ENCODE measurements at regions not wholly inside any gene's neighbourhood (a gene's known extent, or its start where the extent isn't known, plus 50 kb on each side); places are given as distances from the start of the nearest gene placed in this dataset.

DNA sequence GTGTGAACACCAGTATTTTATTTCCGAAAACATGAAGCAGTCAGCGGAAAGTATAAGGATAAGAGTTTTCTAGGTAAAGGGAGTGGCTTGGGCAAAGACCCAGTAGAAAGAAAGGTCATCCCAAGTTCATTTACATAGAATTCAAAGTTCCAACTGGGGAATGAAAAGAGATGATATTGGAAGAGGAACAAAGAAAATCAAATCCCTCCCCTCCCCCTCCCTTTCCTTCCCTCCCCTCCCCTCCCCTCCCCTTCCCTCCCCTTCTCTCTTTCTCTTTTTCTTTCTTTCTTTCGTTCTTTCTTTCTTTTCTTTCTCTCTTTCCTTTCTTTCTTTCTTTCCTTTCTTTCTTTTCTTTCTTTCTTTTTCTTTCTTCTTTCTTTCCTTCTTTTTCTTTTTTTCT lies 675.7 kb upstream of the NRXN1 start:
- DNase-seq = no peak

DNA sequence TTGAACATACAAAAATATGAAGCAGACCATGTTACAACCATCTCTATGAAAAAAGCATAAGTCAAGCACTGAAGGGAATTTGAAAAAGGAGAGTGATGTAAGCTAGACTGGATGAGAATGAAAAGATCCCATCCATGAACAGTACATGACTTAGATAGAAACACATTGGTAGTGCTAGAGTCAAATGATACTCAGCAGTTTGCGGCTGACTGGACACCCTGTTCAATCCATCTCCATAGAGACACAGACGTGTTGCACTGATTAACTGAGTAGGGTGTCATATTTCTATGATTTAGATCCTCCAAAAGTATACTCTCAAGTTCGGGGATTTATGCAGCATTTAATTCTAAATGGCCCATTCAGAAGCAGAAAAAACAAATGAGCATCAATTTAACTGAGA lies 674.3 kb upstream of the NRXN1 start:
- DNase-seq = no peak

DNA sequence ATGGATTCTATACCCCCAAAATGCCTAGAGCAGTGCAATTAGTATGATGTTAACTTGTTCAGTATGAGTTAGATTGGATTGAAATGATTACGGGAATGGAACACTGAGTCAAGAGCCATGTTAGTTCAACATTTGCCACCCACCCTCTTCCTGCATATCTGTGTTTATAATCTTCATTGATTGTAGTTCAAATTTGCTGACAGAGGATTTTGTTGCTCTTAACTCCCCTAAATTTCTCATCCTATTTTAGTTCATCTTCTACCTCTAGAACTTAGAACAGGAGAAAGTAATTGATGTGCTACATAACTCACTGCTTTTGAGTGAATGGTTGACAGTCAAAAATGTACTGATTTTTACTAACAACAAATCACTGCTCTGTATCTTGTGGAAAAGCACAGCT lies 673.5 kb upstream of the NRXN1 start:
- DNase-seq = no peak

DNA sequence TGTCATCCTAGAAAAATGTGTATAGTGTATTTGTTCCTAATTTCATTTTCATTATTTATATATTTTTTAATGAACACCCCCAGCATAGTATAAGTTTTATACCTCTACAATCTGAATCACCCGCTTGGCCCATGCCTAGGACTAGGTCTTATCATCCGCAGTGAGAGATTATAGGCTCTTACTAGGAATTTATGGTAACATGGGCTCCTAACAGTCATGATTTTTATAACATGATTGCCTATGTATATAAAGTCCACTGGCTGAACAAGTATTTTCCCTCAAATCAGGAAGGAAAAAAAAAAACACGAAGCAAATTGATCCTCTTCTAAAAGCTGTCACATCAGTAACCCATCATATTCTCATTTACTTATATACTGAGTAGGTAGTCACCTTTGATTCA lies 666.1 kb upstream of the NRXN1 start:
- DNase-seq = no peak

DNA sequence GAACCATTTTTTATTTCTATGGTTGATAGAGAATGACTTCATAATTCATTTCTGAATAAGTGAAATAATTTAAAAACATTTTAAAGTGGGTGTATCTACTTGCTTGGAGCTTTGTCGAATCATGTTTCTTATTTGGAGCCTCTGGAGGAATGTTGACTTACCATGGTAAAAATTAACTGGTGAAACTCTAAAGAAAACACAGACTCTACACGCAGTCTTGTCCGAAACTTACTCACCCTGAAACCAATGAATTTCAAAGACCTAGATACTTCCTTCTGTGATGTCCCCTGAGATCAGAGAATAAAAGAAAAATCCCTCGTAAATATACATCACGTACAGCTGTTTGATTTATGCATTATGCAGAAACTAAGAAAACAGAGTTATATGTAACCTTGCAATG lies 665.2 kb upstream of the NRXN1 start:
- DNase-seq = peak; percentile 74

DNA sequence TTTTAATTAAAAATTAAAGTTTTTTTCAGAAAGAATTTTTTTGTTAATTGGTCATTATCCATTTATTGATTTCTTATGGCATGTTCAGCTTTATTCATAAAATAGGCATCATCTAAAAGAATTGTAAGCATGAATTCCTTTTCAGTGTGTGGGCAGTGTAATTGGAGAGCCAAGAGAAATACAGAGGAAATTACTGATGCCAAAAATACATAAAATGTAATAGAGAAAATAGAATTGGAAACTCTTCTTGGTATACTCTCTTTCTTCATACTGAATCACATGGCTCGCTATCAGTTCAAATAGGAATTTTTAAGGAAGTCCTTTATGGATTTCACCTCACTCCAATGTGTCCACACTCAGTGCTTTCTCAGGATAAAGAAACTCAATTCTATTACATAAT lies 663.6 kb upstream of the NRXN1 start:
- DNase-seq = peak; percentile 68

DNA sequence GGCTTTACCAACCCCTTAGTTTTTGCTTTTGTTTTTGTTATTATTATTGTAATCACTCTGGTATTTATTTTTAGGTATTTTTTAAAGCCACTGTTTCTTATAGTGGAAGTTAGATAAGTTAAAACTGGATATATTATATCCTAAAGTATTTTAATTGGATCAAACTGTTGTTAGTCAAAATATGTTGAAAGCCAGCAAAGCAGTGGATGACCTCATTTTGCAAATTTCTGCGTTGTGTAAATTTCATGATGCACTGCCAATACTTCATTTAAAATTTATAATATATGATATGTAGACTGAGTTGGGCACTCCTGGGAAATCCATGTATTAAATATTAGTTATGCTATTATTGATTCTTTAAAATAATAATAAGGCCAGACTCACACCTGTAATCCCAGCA lies 661.7 kb upstream of the NRXN1 start:
- no peak for DNase-seq

DNA sequence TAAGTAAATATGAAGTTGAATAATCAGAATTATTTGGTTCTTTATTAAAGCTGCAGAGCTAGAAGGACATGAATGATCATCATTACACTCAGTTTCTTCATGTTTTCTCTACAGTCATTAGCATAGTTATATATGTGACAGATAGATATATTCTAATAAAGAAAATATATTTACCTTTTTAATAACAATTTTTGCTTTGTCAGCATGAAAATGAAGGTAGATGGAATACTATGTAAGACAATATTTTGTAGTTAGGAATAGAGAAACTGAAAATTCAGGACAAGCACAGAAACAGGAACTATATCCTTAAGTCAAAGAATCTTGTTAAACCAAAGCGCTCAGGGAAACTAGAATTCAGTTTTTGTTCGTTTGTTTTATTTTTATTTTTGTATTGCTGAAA lies 649.9 kb upstream of the NRXN1 start:
- no peak for DNase-seq

DNA sequence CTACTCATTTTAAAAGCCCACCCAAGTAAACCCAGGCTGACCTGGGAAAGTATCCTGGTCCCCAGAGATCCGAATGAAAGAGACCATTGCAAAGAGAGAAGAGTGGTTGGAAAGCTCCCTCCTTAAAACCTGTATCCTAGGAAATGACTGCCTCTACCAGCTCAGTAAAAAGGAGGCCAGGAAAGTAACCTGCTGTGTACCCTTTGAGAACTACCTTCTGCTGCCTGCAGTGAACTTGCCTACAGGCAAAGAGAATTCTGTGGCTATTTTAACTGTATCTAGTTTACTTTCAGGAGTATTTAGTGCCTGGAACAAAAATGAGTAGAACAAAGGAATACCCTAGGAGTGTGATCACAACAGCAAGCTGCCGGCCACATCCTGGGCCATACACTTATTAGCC lies 641.7 kb upstream of the NRXN1 start:
- DNase-seq = no peak

DNA sequence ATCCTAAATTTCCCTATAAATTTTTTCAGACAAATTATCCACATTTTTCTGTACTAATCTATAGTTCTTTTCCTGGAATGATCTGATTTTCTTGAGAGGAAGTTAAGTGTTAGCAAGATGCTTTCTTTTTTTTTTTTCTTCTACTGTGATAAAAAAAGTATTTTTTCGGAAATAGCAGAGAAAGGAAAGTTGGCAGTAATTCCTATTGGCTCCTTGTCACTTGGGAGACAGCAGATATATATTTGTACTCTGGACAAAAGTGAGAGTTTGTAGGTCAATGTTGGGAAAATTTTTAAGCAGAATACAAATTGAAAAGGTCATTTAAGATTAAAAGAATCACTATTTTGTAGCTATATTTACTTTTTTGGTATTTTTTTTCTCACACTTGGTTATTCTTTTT lies 635.7 kb upstream of the NRXN1 start:
- DNase-seq = no peak

DNA sequence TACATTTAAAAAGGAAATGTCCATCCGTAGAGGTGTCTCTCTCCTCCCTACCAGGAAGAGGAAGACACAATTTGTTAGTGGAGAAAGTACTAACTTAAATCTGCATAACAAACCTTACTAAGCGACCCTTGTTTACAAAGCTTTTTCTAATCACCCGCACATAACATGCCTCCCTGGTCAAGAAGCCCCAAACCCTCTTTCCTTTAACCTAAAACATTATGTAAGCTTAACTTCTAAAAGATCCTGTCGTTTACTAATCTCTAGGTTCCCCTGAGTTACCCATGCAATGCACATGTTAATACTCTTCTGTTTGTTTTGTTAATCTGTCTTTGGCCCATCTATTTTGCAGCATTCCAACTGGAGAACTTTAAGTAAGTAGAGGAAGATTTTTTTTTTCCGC lies 630.3 kb upstream of the NRXN1 start:
- DNase-seq = no peak

DNA sequence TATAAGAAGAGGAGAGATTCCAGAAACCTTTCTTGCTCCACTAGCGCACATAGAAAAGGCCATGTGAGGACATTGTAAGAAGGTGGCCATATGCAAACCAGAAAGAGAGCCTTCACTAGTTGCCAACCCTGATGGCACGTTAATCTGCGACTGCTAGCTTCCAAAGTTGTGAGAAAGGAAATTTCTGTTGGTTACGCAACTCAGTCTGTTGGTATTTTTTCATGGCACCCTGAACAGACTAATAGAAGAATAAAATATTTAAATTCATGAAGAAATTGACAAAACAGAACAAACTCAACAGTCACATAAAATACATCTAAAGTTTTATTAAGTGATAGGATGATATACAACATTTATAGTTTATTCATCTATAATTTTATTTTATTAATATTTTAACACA lies 625.9 kb upstream of the NRXN1 start:
- no peak for DNase-seq

DNA sequence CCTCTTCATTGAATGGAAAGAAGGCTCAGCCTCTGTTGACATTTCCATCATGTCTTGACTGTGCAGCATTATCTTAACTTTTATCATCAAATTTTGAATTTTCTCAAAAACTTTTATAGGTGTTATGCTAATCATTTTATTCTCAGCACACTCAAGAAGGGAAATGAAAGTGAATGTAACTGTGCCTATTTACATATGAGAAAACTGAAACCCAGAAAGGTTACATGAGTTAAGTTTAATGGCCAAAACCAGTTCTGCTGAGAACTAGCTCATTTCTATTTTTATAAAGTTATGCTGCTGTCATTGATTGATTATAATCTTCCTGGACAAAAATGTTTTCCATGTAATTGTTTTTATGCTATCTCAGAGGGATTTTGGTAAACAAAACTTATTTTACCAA lies 618.8 kb upstream of the NRXN1 start:
- no peak for DNase-seq

DNA sequence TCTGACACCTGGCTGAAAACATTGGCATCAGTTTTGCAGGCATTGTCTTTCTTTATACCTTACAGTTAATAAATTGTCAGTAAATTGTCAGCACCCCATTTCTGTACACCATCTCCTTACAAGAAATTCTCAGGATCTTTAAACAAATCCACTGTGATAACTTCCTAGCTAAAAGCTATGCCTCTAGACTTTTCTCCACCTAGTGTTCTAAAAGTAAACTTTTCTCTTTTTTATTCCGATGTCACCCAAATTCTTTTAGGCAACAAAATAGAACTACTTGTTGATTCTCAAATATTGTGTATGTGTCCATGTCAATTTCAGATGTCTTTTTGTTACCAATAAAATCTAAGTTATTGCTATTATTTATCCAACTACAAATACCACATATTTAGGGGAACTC lies 617.4 kb upstream of the NRXN1 start:
- no peak for DNase-seq

DNA sequence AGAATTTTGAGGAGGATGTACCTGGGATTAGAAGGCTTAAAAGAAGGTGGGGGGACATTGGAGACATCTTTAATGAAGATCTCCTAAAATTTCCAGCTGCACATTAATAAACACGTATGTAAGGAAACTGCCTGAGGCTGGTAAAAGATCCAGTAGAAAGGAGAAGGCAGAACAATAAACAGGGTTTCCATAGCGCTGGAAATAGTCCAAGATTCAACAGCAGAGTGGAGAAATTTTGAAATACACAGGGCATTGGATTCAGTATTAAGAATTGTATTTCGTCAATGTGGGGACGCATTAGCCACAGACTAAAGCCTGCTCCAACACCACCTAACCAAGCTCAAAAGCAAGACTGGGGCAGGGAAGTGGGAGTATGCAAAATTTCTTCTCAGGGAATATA lies 606.9 kb upstream of the NRXN1 start:
- no peak for DNase-seq

DNA sequence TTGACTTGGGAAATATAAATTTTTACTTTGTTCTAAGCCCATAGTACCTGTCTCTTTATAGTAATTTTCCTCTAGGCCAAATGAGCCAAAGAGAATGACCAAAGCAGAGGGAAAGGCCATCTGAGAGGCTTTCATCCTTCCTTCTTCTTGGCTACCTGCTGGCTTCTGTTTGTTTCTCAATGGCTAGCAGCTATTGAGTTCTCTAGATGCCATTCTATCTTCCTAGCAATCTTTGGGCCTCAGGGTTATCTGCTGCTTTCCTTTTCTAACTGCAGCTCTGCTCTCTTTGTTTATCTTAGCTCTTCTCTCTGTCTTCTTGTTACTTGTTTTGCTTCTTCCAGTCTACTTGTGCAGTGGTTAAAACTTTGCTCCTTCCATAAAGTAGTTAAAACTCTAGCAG lies 601.1 kb upstream of the NRXN1 start:
- no peak for DNase-seq

DNA sequence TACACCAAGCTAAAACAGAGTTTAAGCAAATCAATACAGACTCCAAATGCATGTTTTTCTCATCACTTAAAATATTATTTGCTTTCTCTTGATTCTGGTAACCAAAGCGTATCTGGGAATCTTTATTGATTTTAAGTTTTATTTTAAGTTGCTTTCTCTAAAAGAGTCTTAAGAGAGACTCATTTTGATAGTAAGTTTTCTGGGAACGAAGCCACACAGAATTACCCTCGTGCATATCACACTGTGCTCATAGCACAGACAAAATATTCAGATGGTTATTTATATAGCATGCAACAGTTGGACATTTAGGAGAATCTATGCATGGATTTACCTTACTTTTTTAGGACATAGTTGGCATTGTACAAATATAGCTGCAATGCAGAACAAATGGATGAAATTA lies 597.5 kb upstream of the NRXN1 start:
- DNase-seq = no peak

DNA sequence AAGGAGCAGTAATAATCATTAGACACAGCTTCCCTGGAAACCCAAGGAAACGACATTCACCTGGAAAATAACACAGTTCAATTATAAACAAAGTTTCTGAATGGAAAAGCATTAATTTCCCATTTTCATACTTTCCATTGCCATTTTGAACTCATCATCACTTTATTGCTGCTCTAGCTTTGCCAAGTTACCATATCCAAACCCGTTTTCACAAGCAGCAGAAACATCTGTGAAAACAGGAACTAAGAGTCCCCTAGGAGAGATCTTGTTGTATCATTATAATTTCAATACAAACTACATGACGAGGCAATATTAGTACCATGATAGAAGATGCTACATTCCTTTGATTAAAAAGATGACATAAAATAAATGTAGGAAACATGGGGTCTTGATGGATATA lies 597.0 kb upstream of the NRXN1 start:
- no peak for DNase-seq

DNA sequence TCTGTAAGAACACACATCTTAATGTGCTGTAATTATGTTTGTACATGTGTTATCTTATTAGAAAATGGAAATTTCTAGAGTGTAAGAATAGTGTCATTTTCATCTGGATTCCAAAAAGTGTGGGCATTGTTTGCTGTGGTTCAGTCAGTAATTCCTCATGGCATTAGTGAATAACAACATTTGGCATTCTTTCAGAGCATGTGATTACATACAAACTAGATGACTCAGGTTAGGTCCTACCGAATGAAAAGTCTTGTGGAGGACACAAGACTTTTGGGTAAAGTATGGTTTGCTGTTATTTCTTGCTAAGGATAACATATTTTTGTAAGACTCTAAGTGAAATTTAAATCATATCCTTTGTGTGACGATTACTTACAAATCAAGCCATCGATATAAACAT lies 593.1 kb upstream of the NRXN1 start:
- DNase-seq = peak; percentile 59

DNA sequence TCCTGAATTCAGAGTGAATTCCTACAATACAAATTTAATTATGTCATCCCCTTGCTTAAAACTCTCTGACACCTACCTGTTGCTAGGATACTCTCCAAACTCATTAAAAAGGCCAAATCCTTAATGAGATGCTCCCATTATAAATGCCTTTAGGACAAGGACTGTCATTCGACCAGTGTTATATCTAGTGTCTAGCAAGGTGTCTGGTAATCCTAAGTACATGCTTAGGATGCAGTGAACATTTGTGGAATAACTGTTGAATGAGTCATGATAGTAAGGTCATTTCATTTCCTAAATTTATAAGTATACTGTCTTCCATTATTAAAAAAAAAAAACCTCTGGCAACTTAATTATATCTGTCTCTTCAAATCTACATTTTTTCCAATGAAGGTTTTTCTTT lies 588.9 kb upstream of the NRXN1 start:
- peak; percentile 61 for DNase-seq

DNA sequence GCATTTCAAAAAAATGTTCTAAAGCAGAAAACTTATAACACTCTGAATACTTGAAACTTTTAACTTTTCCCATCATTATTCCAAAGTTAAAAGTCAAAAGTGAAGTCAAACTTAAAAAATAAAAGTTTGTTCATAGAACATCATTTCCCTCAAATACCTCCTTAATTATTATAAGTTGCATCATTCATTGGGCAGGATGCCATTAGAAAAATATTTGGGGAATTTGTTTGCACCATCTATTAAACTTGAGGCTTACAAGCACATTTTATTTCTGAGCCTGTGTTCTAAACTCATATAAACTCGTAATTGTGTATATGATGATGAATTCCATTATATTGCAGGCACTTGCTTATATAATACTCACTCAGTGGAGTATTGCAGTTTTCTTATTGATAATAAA lies 588.0 kb upstream of the NRXN1 start:
- peak; percentile 31 for DNase-seq

DNA sequence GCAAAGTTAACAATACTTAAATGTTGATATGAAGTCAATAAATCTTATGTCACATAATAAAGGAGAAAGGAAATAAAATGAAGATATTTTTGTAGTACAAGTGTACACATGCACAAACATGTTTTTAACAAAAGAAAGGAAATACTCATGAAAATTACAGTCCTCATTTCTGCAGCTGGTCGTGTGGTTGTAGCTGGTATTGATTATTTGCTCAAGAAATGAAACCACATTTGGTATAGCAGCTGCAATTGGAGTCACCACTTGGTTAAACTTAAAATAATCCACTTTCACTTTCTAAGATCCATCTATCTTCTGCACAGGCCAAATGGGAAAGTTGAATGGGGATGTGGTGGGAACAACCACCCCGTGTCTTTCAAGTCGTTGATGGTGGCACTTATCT lies 580.5 kb upstream of the NRXN1 start:
- DNase-seq = no peak

DNA sequence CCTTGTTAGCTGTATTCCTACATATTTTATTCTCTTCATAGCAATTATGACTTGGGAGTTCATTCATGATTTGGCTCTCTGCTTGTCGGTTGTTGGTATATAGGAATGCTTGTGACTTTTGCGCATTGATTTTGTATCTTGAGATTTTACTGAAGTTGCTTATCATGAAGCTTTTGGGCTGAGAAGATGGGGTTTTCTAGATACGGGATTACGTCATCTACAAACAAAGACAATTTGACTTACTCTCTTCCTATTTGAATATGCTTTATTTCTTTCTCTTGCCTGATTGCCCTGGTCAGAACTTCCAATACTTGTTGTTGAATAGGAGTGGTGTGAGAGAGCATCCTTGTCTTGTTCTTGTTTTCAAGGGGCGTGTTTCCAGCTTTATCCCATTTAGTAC lies 569.8 kb upstream of the NRXN1 start:
- no peak for DNase-seq

DNA sequence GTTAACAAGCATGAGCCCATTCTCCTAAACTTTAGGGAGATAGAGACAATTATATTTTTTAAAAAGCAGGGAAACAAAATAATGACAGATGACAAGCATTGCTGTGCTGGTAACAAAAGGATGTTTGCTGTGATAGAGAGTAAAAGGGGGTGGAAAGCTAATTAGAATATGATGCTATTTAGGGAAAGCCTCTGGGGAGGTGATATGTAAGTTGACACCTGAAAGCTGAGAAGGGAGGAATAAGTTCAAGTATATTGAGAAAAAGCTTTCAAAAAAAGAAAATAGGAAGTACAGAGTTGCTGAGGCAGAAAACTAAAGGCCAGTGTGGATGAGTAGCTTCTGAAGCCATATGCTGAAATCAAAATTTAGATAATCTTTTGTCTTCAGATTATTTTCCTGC lies 565.2 kb upstream of the NRXN1 start:
- DNase-seq = no peak

DNA sequence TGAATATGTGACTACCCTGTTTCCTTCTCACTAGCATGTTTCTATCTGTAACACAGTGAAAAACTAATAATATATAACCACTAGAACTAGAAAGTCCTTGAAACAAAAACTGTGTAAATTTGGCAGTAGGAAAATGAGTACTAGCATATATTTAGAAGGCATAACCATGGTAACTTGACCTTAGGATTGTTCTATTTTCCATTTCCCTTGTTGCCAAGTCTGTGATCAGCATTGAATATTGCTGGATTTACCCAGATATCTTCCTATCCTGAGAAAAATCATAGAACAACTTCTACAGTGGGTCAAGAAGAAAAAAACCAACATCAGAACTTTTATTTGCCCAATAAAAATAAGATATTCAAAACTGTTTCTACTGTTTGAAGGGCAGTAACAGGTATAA lies 563.9 kb upstream of the NRXN1 start:
- DNase-seq = no peak

DNA sequence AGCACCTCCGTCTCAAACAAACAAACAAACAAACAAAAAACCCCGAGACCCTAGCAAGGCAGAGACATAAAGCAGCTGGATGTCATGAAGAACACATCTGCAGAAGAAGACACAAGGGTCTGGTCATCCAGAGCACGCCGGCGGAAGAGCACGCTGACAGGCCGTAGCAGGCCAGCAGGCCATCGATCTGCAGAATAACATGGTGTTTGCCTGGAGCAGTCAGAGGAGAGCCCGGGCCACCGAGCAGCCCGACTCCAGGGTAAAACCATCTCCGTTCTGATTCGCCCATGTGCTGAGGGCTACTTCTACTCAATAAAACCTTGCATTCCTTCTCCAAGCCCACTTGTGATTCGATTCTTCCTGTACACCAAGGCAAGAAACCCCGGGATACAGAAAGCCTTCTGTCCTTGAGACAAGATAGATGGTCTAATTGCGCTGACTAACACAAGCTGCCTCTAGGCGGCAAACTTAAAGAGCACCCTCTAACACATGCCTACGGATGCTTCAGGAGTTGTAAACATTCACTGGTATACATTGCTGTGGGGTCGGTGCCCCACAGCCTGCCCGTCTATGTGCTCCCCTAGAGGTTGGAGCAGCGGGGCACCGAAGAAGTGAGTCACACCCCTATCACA lies 549.8 kb upstream of the NRXN1 start:
- no peak for DNase-seq
